ENCODE measurements at regions not wholly inside any gene's neighbourhood (a gene's known extent, or its start where the extent isn't known, plus 50 kb on each side); places are given as distances from the start of the nearest gene placed in this dataset.
"Not testable (repeated sequence)": the region's sequence is repeated elsewhere in the genome, so short reads cannot be mapped to it uniquely, and the experiment has no call there.

GRCh38 chr3:125918024-125918423 lies 51.0 kb upstream of the ROPN1B start:
- DNase-seq: not testable (repeated sequence)

GRCh38 chr3:125918451-125918850 lies 50.5 kb upstream of the ROPN1B start:
- DNase-seq: not testable (repeated sequence)

GRCh38 chr3:125918866-125919265 lies 50.1 kb upstream of the ROPN1B start:
- not testable (repeated sequence) for DNase-seq
